ENCODE measurements at regions not wholly inside any gene's neighbourhood (a gene's known extent, or its start where the extent isn't known, plus 50 kb on each side); places are given as distances from the start of the nearest gene placed in this dataset.
"Not testable (repeated sequence)": the region's sequence is repeated elsewhere in the genome, so short reads cannot be mapped to it uniquely, and the experiment has no call there.

GRCh38 chr2:238723740-238724320 is 124.1 kb upstream of the TWIST2 start:
- not testable (repeated sequence) for TF ChIP-seq CTCF (IDR thresholded peaks at IDR 0.05); ZFX (IDR thresholded peaks at IDR 0.05; ENCODE audit: borderline replicate concordance)
